ES-I3 (cell line): ENCODE measurements at regions not wholly inside any gene's neighbourhood (a gene's known extent, or its start where the extent isn't known, plus 50 kb on each side); places are given as distances from the start of the nearest gene placed in this dataset.

Source experiments
- H3K36me3 ChIP-seq: 2 replicates; pipeline ENCODE4 v1.6.1; 2013; ENCODE audit warnings: mild to moderate bottlenecking, low read length, control low read depth, moderate library complexity; ENCODE audit not compliant: insufficient read depth
- H3K4me1 ChIP-seq: 2 replicates; pipeline ENCODE4 v1.6.1; 2013; ENCODE audit warnings: mild to moderate bottlenecking, control low read depth, low read length; ENCODE audit not compliant: insufficient read depth
- H3K9ac ChIP-seq: 2 replicates; pipeline ENCODE4 v1.6.1; 2013; ENCODE audit warnings: low read depth, mild to moderate bottlenecking, low read length, moderate library complexity
- H3K9me3 ChIP-seq: 2 replicates; pipeline ENCODE4 v1.6.1; 2013; ENCODE audit warnings: mild to moderate bottlenecking, low read length, moderate library complexity; ENCODE audit not compliant: control insufficient read depth, insufficient read depth

GRCh38 chr5:57408714-57409113, 73.9 kb downstream of the ACTBL2 start:
- Histone ChIP-seq H3K9ac (no peak overlapping the region), H3K9me3 (no peaks in the 10 kb centered on the region)

GRCh38 chr5:57408285-57408684, 74.3 kb downstream of the ACTBL2 start:
- H3K4me1 ChIP-seq: no peaks in the 10 kb centered on the region
- no peak overlapping the region for H3K9ac ChIP-seq
- no peaks in the 10 kb centered on the region for H3K36me3 ChIP-seq
- H3K9me3 ChIP-seq: no peaks in the 10 kb centered on the region

More at GRCh38 chr5:57408714-57409113, 73.9 kb downstream of the ACTBL2 start:
- Histone ChIP-seq H3K36me3 (no peaks in the 10 kb centered on the region), H3K4me1 (no peaks in the 10 kb centered on the region)

- H3K9ac ChIP-seq: no peak overlapping the region
- H3K4me1 ChIP-seq: no peaks in the 10 kb centered on the region
- H3K9me3 ChIP-seq: no peaks in the 10 kb centered on the region
- no peaks in the 10 kb centered on the region for H3K36me3 ChIP-seq
Observed at GRCh38 chr5:57407391-57407790, 75.2 kb downstream of the ACTBL2 start.

GRCh38 chr5:57406641-57407040, 76.0 kb downstream of the ACTBL2 start:
- H3K9me3 ChIP-seq: no peaks in the 10 kb centered on the region
- no peak overlapping the region for H3K9ac ChIP-seq
- no peaks in the 10 kb centered on the region for H3K36me3 ChIP-seq
- no peaks in the 10 kb centered on the region for H3K4me1 ChIP-seq

GRCh38 chr5:57405984-57406383, 76.6 kb downstream of the ACTBL2 start:
- Histone ChIP-seq H3K9ac (no peak overlapping the region), H3K36me3 (no peaks in the 10 kb centered on the region), H3K4me1 (no peaks in the 10 kb centered on the region), H3K9me3 (no peaks in the 10 kb centered on the region)

GRCh38 chr5:57402761-57403160, 79.8 kb downstream of the ACTBL2 start:
- Histone ChIP-seq H3K4me1 (no peaks in the 10 kb centered on the region), H3K9me3 (no peaks in the 10 kb centered on the region), H3K9ac (no peak overlapping the region), H3K36me3 (no peaks in the 10 kb centered on the region)

- no peaks in the 10 kb centered on the region for H3K4me1 ChIP-seq
Observed at GRCh38 chr5:57402348-57402747, 80.3 kb downstream of the ACTBL2 start.

GRCh38 chr5:57398413-57399093, 84.1 kb downstream of the ACTBL2 start:
- Histone ChIP-seq H3K4me1 (no peaks in the 10 kb centered on the region), H3K9ac (no peak overlapping the region), H3K36me3 (no peaks in the 10 kb centered on the region), H3K9me3 (no peaks in the 10 kb centered on the region)

More at GRCh38 chr5:57402348-57402747, 80.3 kb downstream of the ACTBL2 start:
- Histone ChIP-seq H3K9ac (no peak overlapping the region), H3K9me3 (no peaks in the 10 kb centered on the region), H3K36me3 (no peaks in the 10 kb centered on the region)

- no peaks in the 10 kb centered on the region for H3K9me3 ChIP-seq
- H3K4me1 ChIP-seq: no peaks in the 10 kb centered on the region
- no peaks in the 10 kb centered on the region for H3K36me3 ChIP-seq
- no peak overlapping the region for H3K9ac ChIP-seq
Observed at GRCh38 chr5:57396701-57397100, 85.9 kb downstream of the ACTBL2 start.

- Histone ChIP-seq H3K4me1 (no peaks in the 10 kb centered on the region), H3K9ac (no peak overlapping the region), H3K9me3 (no peaks in the 10 kb centered on the region), H3K36me3 (no peaks in the 10 kb centered on the region)
Observed at GRCh38 chr5:57394421-57395210, 88.0 kb downstream of the ACTBL2 start.

- peaks cover 3% of the 10 kb centered on the region; the same call in 1 of the 2 replicates for H3K4me1 ChIP-seq
- H3K36me3 ChIP-seq: no peaks in the 10 kb centered on the region
- H3K9me3 ChIP-seq: no peaks in the 10 kb centered on the region
- H3K9ac ChIP-seq: no peak overlapping the region
Observed at GRCh38 chr5:57386958-57387357, 95.7 kb downstream of the ACTBL2 start.

- H3K9me3 ChIP-seq: no peaks in the 10 kb centered on the region
- no peak overlapping the region for H3K9ac ChIP-seq
- peaks cover 3% of the 10 kb centered on the region; the same call in 1 of the 2 replicates for H3K4me1 ChIP-seq
- H3K36me3 ChIP-seq: no peaks in the 10 kb centered on the region
Observed at GRCh38 chr5:57383093-57383861, 99.3 kb downstream of the ACTBL2 start.

- Histone ChIP-seq H3K9ac (no peak overlapping the region), H3K36me3 (no peaks in the 10 kb centered on the region), H3K9me3 (no peaks in the 10 kb centered on the region), H3K4me1 (peaks cover 3% of the 10 kb centered on the region; the same call in 1 of the 2 replicates)
Observed at GRCh38 chr5:57382655-57383054, 100.0 kb downstream of the ACTBL2 start.

GRCh38 chr5:57370376-57370775, 112.2 kb downstream of the ACTBL2 start:
- H3K4me1 ChIP-seq: no peaks in the 10 kb centered on the region; the same call in 1 of the 2 replicates
- H3K36me3 ChIP-seq: no peaks in the 10 kb centered on the region
- no peak overlapping the region for H3K9ac ChIP-seq
- no peaks in the 10 kb centered on the region for H3K9me3 ChIP-seq
